ENCODE measurements at regions not wholly inside any gene's neighbourhood (a gene's known extent, or its start where the extent isn't known, plus 50 kb on each side); places are given as distances from the start of the nearest gene placed in this dataset.

- TF ChIP-seq CTCF (IDR thresholded peaks at IDR 0.05) (no peak), MAZ (IDR thresholded peaks at IDR 0.05; ENCODE audit: borderline replicate concordance, low read depth, low read length) (no peak), MAX (IDR thresholded peaks at IDR 0.05) (no peak), BHLHE40 (IDR thresholded peaks at IDR 0.05; ENCODE audit: low read depth, low read length) (no peak), ZFP36 (IDR thresholded peaks at IDR 0.05; ENCODE audit: borderline replicate concordance, partially characterized antibody) (no peak), RAD21 (conservative IDR thresholded peaks at IDR 0.05 in 1 of 2, IDR thresholded peaks at IDR 0.05 in 1 of 2) (no peak)
These were observed 940.0 kb upstream of the GRIA3 start for GRCh38 chrX:122244080-122244479.
